HG02870 (cell line): ENCODE measurements at regions not wholly inside any gene's neighbourhood (a gene's known extent, or its start where the extent isn't known, plus 50 kb on each side); places are given as distances from the start of the nearest gene placed in this dataset.
A peak's percentile ranks its signal among the peaks of the same experiment; 100 is the strongest.

Experiments used
- ATAC-seq: cut with Tn5 transposase; IDR thresholded peaks from one replicate; pipeline ENCODE4 v1.9.1; 2021; ENCODE audit warnings: mild to moderate bottlenecking, moderate library complexity; ENCODE audit not compliant: unreplicated experiment

DNA sequence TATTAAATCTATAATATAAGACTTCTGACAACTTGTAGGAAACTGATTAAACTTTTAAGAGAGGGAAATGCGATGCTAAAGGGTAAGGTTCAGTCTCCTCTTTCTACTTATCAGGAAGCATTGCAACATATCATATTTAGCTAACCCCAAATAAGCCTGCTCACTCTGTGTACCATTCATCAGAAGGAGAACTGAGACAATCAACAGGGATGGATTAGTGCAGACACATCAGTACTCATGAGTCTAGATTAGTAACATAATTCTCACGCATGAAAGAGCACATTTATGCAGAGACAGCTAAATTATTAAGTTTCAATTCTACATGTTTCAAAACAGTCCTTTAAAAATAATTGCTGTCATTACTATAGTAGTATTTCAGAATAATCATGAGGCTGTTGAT is 354.2 kb upstream of the ZWINT start:
- no peak for ATAC-seq

DNA sequence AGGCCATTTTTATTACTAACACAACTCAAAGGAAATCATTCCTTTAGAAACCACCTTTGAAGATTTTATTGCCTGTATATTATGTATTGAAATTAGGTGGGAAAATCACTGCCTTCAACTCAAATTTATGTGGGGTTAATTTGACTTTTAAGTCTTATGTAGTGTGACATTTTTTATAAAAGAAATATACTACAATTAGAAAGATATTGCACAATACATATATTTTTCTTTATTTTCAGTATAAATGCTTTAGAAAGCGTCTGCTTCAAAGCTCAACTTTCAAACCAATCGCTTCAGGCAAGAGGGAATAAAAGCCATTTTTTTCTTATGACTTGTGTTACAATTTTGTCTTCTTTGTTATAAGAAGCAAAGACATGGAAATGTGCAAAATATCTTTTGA is 337.4 kb upstream of the ZWINT start:
- ATAC-seq: no peak

DNA sequence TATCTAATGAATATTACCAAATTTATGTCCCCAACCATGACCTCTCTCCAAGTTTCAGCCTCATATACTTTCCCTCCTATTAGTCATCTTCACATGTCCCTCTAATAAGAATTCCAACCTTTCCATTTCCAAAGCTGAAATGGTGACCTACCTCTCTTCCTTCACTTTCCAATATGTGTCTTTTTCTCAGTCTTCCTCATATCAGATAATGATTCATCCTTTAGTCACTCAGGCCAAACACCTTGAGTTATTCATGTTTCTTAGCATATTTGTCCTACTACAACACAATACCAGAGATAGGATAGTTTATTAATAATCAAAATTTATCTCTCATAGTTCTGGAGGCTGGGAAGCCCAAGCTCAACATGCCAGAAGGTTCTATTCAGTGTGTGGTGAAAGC is 318.5 kb upstream of the ZWINT start:
- no peak for ATAC-seq

DNA sequence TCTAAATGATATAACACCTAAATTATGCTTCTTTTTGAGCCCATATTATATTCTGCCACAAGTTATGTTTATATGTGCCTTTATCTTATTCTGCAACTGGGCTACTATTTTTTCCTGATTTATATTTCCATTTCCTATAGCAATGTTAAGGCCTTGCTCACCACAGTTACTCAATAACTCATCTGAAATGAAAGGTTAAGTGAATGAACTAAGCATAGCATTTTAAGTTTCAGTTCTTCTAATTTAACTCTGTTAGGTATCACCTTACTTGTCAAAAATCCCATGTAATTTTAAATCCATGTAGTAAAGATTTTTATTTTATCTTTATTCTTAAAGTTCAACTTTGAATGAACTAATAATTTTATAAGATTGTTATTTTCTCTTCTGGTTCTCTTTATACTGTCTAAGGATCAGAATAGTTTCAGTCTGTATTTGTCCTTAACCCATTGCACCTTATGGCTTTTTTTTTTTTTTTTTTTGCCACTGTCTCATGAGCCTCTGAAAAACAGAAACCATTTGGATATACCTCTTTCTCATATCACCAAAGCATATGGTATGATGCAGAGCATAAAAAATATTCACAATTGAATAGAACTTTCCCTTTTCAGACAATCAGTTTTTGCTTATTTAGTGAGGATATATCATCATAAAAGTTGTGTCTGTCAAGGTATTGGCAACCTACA is 301.8 kb upstream of the ZWINT start:
- peak; percentile 87 for ATAC-seq

DNA sequence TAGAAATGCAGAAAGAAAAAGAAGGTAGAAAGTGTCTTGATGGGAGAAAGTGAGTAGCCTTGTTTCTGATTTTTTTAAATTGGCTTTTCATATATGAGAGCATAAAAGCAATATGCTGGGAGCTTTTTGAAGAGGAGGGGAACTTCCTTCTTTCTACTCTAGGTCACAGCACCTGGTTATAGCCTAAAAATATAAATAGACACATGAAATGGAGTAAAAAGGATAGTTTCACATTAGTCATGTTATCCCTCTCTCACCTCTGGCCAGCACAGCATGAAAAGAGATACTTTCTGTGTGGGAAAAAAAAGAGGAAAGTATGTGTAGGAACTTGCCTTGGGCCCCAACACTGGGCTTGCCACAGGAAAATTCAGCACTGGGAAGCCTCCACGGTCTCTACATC is 292.2 kb upstream of the ZWINT start:
- ATAC-seq: peak; percentile 80

DNA sequence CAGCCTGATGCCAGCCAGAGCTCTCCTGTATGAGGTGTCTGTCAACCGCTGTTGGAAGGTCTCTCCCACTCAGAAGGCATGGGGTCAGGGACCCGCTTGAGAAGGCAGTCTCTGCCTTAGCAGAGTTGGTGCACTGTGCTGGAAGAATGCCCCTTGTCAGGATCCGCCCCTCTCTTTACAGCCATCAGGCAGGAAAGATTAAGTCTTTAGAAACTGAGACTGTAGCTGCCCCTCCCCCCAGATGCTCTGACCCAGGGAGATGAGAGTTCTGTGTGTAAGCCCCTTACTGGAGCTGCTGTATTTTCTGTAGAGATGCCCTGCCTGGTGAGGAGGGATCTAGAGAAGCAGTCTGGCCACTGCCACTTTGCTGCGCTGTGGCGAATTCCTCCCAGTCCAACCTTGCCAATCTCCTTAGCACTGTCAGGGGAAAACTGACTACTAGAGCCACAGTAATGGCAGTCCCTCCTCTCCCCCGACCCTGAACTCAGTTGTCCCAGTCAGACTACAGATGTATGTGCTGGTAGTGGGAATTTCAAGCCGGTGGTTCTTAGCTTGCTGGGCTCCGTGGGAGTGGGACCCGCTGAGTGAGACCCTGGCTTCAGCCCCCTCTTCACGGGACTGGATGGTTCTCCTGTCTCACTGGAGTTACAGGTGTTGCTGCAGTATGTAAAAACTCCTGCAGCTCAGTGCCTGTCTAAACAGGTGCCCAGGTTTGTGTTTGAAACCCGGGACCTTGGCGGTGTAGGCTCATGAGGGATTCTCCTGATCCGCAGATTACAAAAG is 285.5 kb upstream of the ZWINT start:
- no peak for ATAC-seq

DNA sequence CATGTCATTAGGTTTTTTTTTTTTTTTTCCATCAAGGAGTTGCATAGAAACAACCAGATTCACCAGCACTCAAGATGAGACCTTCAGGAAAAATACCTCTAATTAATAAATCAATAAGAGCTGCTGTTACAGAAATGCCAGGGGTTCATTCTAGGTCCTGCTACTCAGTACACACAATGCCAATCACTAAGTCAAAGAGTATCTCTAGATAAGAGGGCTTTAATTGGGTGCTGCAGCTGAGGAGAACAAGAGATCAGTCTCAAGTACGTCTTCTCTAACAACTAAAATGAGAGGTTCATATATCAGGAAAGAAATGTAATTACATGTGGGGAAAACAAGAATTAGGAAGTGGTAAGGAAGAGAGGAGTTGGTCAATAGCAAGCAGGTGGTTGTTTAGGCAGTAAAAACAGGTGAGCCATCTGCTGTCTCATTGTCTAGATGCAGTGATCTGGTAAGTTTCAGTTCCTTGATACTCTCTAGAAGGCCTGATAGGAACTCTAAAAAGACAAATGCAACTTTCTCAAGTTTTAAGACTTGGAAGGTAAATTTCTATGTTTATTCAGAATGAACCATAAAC is 272.9 kb upstream of the ZWINT start:
- ATAC-seq: peak; percentile 100

DNA sequence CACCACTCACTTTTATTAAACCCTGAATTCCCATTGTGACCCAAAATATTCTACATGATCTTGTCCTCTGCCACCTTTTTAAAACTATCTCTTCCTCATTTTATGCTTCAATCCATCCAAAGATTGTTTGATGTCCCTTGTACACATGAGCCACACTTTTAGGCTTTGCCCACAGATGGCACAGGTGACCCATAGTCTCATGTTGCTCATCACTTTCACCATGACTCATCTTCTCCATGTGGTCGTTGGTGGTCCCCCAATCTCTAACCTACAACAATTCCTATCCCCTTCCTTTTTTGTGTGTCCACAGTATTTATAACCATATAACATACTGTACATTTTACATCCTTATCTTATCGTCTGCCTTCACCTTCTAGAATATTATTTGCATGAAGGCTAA is 271.5 kb upstream of the ZWINT start:
- no peak for ATAC-seq

DNA sequence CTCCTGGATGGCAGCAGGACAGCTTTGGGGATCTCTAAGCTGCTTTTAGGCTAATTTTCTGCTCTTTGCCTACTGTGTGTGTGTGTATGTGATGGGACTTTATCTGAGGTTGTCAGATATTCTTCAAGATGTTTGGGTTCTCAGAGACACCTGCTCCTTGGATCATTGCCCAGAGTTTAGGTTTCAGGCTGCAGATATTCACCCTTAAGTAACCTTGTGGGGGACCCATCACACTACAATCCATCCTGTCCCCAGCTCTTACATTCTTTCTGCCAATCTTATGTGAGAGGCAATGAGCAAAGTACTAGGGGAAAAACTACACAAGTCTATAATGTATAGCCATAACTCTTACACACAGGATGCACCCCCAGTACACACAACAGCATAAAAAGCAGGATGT is 263.0 kb upstream of the ZWINT start:
- peak; percentile 39 for ATAC-seq

DNA sequence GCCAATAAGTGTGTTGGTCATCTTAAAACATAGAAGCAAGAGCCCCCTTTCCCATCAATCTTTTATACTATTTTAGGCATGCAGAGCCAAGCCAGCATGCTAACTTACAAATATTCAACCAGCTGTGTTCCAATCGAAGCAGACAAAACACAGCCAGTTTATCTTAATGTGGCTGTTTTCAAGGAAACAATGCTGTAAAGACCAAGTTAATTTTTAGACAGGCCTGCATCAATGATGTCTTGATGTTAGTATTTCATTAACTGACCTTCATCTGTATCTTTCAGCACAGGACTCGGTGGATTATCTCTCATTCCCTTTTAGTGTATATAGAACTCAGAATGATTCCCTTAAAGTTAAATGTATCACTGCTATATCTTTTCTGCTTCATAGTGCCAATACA is 262.0 kb upstream of the ZWINT start:
- ATAC-seq: no peak

DNA sequence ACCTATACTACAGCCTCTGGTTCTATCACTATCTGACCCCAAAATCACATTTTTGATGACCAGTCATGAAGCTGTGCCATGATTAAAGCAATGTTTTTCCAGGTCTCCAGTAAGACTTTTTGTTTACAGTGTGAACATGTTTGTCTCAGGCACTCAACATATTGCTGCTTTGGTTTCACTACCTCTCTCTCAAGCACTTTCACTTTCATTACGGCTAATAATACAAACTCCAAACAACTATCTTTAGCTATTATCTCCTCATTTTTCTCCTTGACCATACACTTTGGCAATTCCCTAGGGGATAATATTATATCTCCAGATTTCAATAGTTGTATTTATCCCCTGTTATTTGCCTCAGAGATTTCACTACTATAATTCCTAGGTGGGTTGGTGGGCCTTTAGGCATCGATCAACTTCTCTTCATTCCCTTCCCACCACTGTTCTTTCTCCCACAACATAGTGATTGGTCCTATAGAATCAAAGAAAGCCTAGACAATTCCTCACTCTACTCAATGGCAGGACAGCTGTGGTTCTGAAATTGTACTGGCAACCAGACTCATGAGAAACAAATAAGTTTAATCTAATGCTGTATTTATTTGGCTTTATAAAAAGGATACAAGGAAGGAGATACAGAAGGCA is 261.4 kb upstream of the ZWINT start:
- peak; percentile 89 for ATAC-seq

DNA sequence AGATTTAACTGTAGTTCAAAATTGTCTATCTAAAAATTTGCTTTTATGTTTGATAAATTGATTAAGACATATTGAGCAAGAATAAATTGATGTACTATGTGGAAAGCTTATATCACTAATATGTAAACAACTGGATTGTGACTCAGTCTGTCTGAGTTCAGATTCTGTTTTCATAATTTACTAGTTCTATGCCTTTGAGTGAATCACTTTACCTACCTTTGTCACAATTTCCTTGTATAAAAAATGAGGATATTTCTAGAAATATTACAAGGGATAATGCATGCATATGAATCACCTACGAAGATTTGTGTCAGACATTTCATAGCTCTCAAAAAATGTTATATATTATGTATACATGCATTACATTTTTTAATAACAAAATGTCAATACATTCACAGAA is 245.1 kb upstream of the ZWINT start:
- no peak for ATAC-seq

DNA sequence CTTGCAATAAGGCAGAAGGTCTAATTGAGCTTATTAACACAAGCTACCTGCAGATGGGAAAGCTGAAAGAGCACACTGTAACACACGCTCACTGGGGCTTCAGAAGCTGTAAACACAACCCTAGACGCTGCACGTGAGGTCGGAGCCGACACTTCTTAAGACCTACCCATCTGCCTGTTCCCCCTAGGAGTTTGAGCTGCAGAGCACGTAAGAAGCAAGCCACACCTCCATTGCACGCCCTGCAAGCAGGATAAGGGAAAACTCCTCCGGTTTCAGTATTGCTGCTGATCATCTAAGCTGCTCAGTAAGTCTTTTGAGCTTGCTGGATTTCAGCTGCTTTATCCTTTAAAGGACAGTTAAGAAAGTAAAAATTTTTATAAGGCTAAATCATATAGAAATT is 244.0 kb upstream of the ZWINT start:
- no peak for ATAC-seq

DNA sequence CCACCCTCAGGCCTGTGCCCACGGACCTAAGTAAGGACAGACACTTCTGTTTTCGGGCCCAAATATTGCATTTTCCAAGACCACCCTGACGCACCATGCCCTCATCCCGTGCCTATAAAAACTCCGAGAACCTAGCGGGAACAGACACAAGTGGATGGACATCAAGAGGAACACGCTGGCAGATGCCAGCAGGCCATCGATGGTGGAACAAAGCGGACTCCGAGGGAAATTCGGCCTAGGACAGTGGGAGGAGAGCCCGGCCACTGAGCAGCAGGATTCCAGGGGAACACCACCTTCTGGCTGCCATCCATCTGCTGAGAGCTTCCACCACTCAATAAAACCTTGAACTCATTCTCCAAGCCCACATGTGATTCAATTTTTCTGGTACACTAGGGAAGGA is 243.6 kb upstream of the ZWINT start:
- no peak for ATAC-seq

DNA sequence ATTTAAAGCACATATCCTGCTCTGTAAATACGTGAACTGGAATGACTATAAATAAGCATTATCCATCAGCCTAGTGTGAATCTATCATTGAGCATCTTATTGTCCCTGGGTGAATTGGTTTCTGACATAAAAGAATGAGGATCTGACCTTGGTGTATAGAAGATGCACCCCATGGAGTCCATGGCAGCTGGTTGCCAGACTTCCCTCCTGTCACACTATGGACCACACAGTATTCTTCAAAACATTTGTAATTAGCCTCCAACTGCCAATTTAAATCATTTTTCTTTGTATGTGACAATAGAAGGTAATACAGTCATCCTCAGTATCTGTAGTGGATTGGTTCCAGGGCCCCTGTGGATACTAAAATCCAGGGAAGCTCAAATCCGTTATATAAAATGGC is 238.1 kb upstream of the ZWINT start:
- no peak for ATAC-seq

DNA sequence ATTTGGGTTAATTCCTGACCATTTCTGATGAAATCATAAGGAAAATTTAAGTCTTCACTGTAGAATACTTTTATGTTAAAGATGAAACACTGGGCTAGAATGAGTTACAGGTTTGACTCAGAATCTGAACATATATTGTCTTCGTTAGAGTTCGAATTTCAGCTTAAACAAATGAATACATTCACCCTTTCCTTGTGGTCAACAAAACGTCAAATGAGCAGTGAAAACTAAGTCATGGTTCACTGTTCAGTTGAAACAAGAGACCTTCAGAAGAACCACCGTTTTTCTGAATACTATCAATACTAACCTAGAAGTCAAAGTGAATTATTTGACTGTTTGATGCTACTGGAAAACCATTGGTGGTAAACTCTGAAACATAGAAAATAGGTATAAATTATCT is 235.2 kb upstream of the ZWINT start:
- peak; percentile 82 for ATAC-seq

DNA sequence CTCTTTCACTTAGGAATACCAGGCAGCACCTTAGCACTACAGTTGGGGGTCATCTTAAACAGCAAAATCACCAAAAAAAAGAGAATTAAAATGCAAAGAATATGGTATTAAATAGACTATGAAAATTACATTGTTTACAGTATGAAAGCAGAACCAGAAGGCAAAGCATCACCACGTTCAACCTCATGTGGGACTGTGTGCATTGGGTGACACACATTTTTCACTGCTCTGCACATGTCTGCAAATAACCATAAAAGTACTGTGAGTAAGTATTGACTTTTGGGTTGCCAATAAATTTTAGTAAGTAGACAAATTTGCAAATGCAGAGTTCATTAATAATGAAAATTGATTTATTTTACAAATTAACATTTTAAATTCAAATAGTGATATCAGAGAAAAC is 232.1 kb upstream of the ZWINT start:
- ATAC-seq: no peak

DNA sequence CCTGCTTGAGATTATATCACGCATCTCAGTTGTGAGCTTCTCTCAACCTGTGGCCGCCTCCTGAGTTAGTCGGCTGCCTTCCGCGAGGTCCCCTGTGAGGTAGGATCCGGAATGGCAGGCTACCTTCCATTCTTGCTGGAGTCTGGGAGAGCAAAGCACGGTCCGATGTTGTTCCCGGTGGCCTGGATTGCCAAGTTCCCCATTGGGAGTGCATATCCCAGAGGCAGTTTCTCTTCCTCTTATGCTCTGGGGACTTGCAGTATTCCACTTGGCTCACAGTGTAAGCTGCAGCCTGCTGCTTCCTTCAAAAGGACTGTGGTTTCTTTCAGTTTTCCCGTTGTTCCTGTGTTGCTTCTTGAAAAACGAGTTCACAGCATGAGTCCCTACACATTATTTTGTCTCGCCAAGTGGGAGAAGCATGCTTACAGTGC is 225.4 kb upstream of the ZWINT start:
- ATAC-seq: no peak

DNA sequence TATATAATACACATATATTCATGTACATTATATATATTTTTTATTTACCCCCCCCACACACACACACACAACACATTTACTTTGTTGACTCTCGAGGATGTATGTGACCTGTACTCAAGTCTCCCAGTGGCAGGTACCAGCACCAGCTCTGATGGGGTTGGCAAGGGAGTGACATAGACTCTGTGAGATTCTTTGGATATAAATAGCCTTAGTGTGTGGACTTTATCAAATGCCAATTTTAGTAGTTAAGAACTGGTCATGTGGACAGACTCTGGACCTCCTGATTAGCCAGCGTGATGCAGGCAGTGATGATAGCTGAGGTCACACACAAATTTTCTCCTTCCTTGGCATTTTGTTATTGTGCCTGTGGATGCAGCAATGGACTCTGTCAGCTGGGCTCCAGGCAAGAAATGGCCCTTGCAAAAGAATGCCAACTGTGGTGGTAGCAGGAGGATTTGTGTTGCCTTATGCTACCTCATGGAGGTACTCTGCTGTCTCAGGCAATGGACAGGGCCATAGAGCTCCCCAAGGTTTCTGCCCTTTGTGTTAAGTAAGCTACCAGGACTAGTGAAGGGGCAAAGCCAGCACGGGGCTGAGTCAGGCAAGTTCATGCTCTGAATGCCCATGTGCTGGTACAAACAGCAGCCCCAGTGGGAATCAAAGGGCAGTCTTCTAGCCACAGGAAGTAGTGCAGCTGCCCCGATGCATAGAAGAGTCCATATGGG is 224.6 kb upstream of the ZWINT start:
- ATAC-seq: no peak

DNA sequence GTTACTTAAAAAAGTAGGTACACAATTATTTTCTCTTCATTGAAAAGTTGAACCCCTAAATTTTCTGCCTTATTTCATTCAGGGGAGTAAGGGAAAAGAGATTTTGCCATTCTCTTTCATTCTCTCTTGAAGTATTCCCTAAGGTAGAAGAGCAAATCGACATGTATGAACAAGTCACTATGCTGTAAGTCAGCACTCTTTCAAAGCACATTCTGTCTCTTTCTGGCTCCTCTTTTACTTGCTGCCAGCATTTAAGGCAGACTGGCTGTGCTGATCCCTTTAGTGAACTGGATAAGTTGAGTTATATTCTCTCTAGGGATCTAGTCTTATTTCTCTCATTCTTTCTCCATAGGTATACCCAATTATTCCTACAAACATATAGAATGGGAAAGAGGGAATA is 222.3 kb upstream of the ZWINT start:
- ATAC-seq: no peak

DNA sequence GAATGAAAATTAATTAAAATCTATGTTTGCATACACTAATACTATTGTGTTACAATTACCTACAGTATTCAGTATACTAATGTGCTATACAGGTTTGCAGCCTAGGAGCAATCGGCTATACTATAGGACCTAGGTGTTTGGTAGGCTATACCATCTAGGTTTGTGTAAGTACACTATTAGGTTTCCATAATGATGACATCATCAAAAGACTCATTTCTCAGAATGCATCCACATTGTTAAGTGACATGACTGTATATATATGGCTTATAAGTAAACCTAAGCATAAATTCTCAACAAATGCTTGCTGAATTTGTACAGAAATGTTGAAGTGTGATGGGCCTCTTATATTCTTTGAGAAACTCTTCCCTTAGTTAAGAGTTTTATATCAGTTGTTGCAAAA is 206.5 kb upstream of the ZWINT start:
- ATAC-seq: no peak
